ENCODE measurements at regions not wholly inside any gene's neighbourhood (a gene's known extent, or its start where the extent isn't known, plus 50 kb on each side); places are given as distances from the start of the nearest gene placed in this dataset.
"Not testable (repeated sequence)": the region's sequence is repeated elsewhere in the genome, so short reads cannot be mapped to it uniquely, and the experiment has no call there.

GRCh38 chr1:68725001-68725752 lies 228.3 kb upstream of the DEPDC1 start:
- DNase-seq (ENCODE audit: low read depth): peak; percentile 1
- H3K4me3 ChIP-seq (ENCODE audit: low read depth, low read length): no peak overlapping the region
- TF ChIP-seq, protein P1, sequence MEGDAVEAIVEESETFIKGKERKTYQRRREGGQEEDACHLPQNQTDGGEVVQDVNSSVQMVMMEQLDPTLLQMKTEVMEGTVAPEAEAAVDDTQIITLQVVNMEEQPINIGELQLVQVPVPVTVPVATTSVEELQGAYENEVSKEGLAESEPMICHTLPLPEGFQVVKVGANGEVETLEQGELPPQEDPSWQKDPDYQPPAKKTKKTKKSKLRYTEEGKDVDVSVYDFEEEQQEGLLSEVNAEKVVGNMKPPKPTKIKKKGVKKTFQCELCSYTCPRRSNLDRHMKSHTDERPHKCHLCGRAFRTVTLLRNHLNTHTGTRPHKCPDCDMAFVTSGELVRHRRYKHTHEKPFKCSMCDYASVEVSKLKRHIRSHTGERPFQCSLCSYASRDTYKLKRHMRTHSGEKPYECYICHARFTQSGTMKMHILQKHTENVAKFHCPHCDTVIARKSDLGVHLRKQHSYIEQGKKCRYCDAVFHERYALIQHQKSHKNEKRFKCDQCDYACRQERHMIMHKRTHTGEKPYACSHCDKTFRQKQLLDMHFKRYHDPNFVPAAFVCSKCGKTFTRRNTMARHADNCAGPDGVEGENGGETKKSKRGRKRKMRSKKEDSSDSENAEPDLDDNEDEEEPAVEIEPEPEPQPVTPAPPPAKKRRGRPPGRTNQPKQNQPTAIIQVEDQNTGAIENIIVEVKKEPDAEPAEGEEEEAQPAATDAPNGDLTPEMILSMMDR (conservative IDR thresholded peaks at IDR 0.05; ENCODE audit: low read depth, low read length): no peak

DNA sequence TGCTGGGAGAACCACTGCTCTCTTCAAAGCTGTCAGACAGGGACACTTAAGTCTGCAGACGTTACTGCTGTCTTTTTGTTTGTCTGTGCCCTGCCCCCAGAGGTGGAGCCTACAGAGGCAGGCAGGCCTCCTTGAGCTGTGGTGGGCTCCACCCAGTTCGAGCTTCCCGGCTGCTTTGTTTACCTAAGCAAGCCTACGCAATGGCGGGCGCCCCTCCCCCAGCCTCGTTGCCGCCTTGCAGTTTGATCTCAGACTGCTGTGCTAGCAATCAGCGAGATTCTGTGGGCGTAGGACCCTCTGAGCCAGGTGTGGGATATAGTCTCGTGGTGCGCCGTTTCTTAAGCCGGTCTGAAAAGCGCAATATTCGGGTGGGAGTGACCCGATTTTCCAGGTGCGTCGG lies 242.6 kb upstream of the DEPDC1 start:
- not testable (repeated sequence) for DNase-seq (ENCODE audit: low read depth); H3K4me3 ChIP-seq (ENCODE audit: low read depth, low read length)

DNA sequence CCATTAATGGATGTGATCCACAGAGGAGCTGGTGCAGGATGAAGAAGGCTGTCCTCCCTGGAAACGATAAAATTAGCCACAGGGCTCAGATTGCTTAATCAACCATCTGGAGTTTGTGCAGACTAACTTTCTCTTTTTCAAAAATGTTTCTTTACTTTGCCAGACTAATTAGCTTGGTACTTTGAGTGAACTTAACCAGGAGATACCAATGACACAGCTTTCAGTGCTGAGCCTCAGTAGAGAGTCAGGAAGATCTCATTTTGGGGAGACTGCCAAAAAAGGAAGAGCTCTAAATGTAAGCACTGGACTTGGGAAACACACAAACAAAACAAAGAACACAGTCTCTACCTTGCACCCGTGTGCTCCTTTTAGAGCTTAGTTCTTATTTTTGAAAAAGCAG lies 248.1 kb upstream of the DEPDC1 start:
- no peak overlapping the region for H3K4me3 ChIP-seq (ENCODE audit: low read depth, low read length)
- DNase-seq (ENCODE audit: low read depth): peak; percentile 1

GRCh38 chr1:68745451-68745850 lies 248.6 kb upstream of the DEPDC1 start:
- peak; percentile 6 for DNase-seq (ENCODE audit: low read depth)
- TF ChIP-seq, protein P1 (conservative IDR thresholded peaks at IDR 0.05; ENCODE audit: low read depth, low read length): no peak

More for the DNA sequence above, 248.1 kb upstream of the DEPDC1 start:
- TF ChIP-seq, protein P1 (conservative IDR thresholded peaks at IDR 0.05; ENCODE audit: low read depth, low read length): no peak

GRCh38 chr1:68746378-68746777 lies 249.5 kb upstream of the DEPDC1 start:
- TF ChIP-seq, protein P1 (conservative IDR thresholded peaks at IDR 0.05; ENCODE audit: low read depth, low read length): no peak
- H3K4me3 ChIP-seq (ENCODE audit: low read depth, low read length): no peak overlapping the region
- DNase-seq (ENCODE audit: low read depth): no peak

More at GRCh38 chr1:68745451-68745850, 248.6 kb upstream of the DEPDC1 start:
- H3K4me3 ChIP-seq (ENCODE audit: low read depth, low read length): no peak overlapping the region

DNA sequence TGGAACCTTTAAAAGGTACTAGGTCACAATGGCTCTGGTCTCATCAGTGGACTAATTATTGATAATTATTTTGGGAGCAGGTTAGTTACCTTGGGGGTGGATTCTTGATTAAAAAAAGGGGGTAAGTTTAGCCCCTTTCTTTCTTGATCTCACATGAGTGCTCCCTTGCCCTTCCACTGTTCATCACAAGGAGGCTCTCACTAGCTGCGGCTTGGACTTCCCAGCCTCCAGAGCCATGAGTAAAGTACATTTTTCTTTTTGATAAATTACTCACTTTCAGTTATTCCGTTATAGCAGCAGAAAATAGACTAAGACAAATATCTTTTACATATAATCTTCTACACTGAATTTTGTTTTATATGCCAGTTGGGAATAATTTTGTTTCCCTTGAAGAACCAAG lies 254.8 kb upstream of the DEPDC1 start:
- TF ChIP-seq, protein P1 (conservative IDR thresholded peaks at IDR 0.05; ENCODE audit: low read depth, low read length): no peak
- H3K4me3 ChIP-seq (ENCODE audit: low read depth, low read length): no peak overlapping the region
- no peak for DNase-seq (ENCODE audit: low read depth)

DNA sequence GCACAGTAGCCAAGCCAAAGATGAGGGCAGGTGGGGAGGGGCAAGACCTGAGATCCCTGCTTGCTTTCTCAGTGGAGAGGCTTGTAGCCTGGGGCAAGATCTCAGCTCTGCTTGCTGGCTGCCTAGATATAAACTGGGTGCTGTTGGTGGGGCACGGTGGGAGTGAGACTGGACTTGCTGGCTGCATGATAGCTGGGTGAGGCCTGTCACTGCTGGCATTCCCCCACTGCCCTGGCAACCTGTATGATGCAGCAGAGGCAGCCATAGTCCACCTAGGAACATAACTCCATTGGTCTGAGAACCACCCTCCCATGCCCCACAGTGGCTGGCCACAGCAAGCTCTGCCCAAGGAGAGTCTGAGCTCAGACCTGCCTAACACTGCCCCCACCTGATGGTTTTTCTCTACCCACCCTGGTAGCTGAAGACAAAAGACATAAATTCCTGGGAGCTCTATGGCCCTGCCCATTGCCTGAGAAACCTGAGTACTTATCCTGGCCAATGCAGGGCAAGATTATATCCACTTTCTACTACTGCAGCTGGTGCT lies 261.9 kb upstream of the DEPDC1 start:
- no peak for DNase-seq (ENCODE audit: low read depth)
- no peak overlapping the region for H3K4me3 ChIP-seq (ENCODE audit: low read depth, low read length)
- TF ChIP-seq, protein P1 (conservative IDR thresholded peaks at IDR 0.05; ENCODE audit: low read depth, low read length): no peak
